A673 (cell line): ENCODE measurements at regions not wholly inside any gene's neighbourhood (a gene's known extent, or its start where the extent isn't known, plus 50 kb on each side); places are given as distances from the start of the nearest gene placed in this dataset.

Experiments used
- BruUV-seq: library from RNA; stranded (reverse); fragments of 400-500 nt; replicated peaks from 2 replicates; lab custom pipeline; 2021; lab: Mats Ljungman, UMichigan
- CTCF ChIA-PET: fragments of 300-600 bp; sonication (Branson Sonifier 250); formaldehyde crosslinking; loops from one replicate; lab custom pipeline; 2022; ENCODE audit warnings: antibody characterized with exemption; lab: Charles Lee
- POLR2A ChIA-PET: fragments of 300-600 bp; sonication (Branson Sonifier 250); formaldehyde crosslinking; loops from one replicate; lab custom pipeline; 2022; ENCODE audit warnings: antibody characterized with exemption; ENCODE audit not compliant: low non-redundant PET; lab: Charles Lee
- DNase-seq: peaks from one replicate; pipeline ENCODE4 v3.0.0-alpha.2; 2015; ENCODE audit warnings: low spot score
- H3K27ac ChIP-seq: fragments of 200-600 bp; sonication (generic); 2 replicates; pipeline ENCODE4 v1.5.1; 2016; ENCODE audit warnings: mixed run types, low read depth, mild to moderate bottlenecking, mixed read lengths, antibody characterized with exemption, low read length; ENCODE audit not compliant: poor library complexity, severe bottlenecking
- H3K27me3 ChIP-seq: fragments of 200-600 bp; sonication (generic); replicated peaks from 2 replicates; pipeline ENCODE4 v1.6.1; 2017; ENCODE audit warnings: mixed run types, low read depth, mild to moderate bottlenecking, mixed read lengths, antibody characterized with exemption, low read length; ENCODE audit not compliant: insufficient read depth, poor library complexity
- H3K36me3 ChIP-seq: fragments of 200-600 bp; sonication (generic); 2 replicates; pipeline ENCODE4 v1.6.1; 2016; ENCODE audit warnings: mixed run types, mild to moderate bottlenecking, mixed read lengths, antibody characterized with exemption, low read length; ENCODE audit not compliant: insufficient read depth, poor library complexity, severe bottlenecking
- H3K4me1 ChIP-seq: fragments of 200-600 bp; sonication (generic); 2 replicates; pipeline ENCODE4 v1.6.1; 2017; ENCODE audit warnings: mixed run types, mild to moderate bottlenecking, mixed read lengths, antibody characterized with exemption, low read length; ENCODE audit not compliant: insufficient read depth, poor library complexity, severe bottlenecking
- H3K4me3 ChIP-seq: fragments of 200-600 bp; sonication (generic); 2 replicates; pipeline ENCODE4 v1.5.1; 2016; ENCODE audit warnings: low read depth, mixed run types, mild to moderate bottlenecking, mixed read lengths, low read length; ENCODE audit not compliant: poor library complexity, severe bottlenecking
- H3K9me3 ChIP-seq: fragments of 200-600 bp; sonication (generic); 2 replicates; pipeline ENCODE4 v1.6.1; 2016; ENCODE audit warnings: mixed run types, low read depth, mild to moderate bottlenecking, mixed read lengths, antibody characterized with exemption, low read length; ENCODE audit not compliant: poor library complexity, severe bottlenecking
- EZH2 ChIP-seq: fragments of 200-600 bp; sonication (generic); IDR thresholded peaks from 2 replicates; pipeline ENCODE4 v1.6.1; 2017; ENCODE audit warnings: borderline replicate concordance, low read depth, mild to moderate bottlenecking, mixed read lengths, antibody characterized with exemption, low read length; ENCODE audit not compliant: poor library complexity, severe bottlenecking
- intact Hi-C: fragments of 100-400 bp; cut with micrococcal nuclease; formaldehyde crosslinking; loops from one replicate; pipeline ENCODE4 v1.10.0; 2022; ENCODE audit not compliant: unreplicated experiment
- TF ChIP-seq, protein P1 (sequence below): fragments of 300-800, 200-600 bp; sonication (generic); conservative IDR thresholded peaks from 2 replicates; pipeline ENCODE4 v1.5.1; 2017; ENCODE audit warnings: low read depth, mild to moderate bottlenecking, antibody characterized with exemption, low read length, moderate library complexity, mixed read lengths

DNA sequence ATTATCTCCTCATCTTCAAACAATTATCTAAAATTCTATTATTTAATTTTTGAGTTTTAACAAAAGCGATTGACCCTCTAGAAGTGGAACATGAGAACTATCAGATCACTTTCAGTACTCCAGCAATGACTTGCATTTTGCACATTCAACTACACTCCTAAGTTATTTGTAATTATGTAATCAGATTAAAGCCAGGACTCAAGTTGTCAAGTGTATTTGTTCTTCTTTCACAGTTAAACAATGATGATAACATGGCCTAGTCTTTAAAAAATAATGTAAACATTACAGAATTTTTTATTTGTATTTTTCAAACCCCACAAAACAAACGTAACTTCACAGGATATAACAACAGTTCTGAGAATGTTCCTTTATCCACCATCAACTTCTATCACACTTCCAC, 2148.9 kb upstream of the ACO1 start:
- Histone ChIP-seq H3K4me3 (no peak overlapping the region), H3K9me3 (no peaks in the 10 kb centered on the region), H3K4me1 (no peaks in the 10 kb centered on the region), H3K36me3 (no peaks in the 10 kb centered on the region), H3K27ac (no peak overlapping the region), H3K27me3 (no peaks in the 10 kb centered on the region)
- no TSS peak for BruUV-seq
- intact Hi-C loops, result no loop called here
- no peak for DNase-seq
- ChIA-PET POLR2A (no interaction called here), CTCF (no interaction called here)
- no peak for TF ChIP-seq EZH2
- TF ChIP-seq, protein P1, sequence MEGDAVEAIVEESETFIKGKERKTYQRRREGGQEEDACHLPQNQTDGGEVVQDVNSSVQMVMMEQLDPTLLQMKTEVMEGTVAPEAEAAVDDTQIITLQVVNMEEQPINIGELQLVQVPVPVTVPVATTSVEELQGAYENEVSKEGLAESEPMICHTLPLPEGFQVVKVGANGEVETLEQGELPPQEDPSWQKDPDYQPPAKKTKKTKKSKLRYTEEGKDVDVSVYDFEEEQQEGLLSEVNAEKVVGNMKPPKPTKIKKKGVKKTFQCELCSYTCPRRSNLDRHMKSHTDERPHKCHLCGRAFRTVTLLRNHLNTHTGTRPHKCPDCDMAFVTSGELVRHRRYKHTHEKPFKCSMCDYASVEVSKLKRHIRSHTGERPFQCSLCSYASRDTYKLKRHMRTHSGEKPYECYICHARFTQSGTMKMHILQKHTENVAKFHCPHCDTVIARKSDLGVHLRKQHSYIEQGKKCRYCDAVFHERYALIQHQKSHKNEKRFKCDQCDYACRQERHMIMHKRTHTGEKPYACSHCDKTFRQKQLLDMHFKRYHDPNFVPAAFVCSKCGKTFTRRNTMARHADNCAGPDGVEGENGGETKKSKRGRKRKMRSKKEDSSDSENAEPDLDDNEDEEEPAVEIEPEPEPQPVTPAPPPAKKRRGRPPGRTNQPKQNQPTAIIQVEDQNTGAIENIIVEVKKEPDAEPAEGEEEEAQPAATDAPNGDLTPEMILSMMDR, result no peak

DNA sequence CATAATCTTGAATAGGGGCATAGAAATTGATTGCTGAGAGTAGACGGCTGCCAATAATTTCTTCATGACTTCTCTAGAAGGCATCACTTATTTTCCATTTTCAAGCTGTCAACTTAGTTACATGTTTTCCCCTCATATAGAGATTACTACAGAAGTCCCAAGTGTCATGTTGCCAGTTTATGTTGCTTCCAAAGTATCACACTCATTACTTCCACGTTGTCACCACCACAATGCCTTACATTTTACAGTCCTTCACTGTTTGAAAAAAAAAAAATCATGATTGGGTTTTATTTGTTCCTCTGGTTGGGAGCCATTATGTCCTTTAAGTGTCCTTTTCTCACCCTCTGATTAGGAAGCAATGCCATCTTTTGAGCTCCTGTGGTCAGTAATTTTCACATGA, 2144.6 kb upstream of the ACO1 start:
- no peaks in the 10 kb centered on the region for H3K36me3 ChIP-seq
- POLR2A ChIA-PET, result no interaction called here
- no peak overlapping the region for H3K27ac ChIP-seq
- CTCF ChIA-PET, result no interaction called here
- no peak overlapping the region for H3K4me3 ChIP-seq
- BruUV-seq, result no TSS peak
- H3K9me3 ChIP-seq, result no peaks in the 10 kb centered on the region
- no peak for TF ChIP-seq EZH2
- TF ChIP-seq, protein P1, result no peak
- intact Hi-C loops, result no loop called here
- H3K4me1 ChIP-seq, result no peaks in the 10 kb centered on the region
- no peak for DNase-seq
- no peaks in the 10 kb centered on the region for H3K27me3 ChIP-seq

GRCh38 chr9:30243467-30243866, 2141.0 kb upstream of the ACO1 start:
- intact Hi-C loops, result no loop called here
- Histone ChIP-seq H3K27ac (no peak overlapping the region), H3K9me3 (no peaks in the 10 kb centered on the region), H3K4me3 (no peak overlapping the region), H3K36me3 (no peaks in the 10 kb centered on the region), H3K27me3 (no peaks in the 10 kb centered on the region), H3K4me1 (no peaks in the 10 kb centered on the region)
- CTCF ChIA-PET, result no interaction called here
- POLR2A ChIA-PET, result no interaction called here
- no peak for DNase-seq
- TF ChIP-seq EZH2, result no peak
- TF ChIP-seq, protein P1, result no peak
- no TSS peak for BruUV-seq
